ENCODE measurements at regions not wholly inside any gene's neighbourhood (a gene's known extent, or its start where the extent isn't known, plus 50 kb on each side); places are given as distances from the start of the nearest gene placed in this dataset.

- no peak overlapping the region for H3K27ac ChIP-seq
- no peak for DNase-seq
- no peaks in the 10 kb centered on the region for H3K27me3 ChIP-seq
- H3K9me3 ChIP-seq, result no peaks in the 10 kb centered on the region
- no peaks in the 10 kb centered on the region for H3K4me1 ChIP-seq
- no peaks in the 10 kb centered on the region for H3K36me3 ChIP-seq (ENCODE audit: low read depth, missing control alignments)
- TF ChIP-seq, protein P1, sequence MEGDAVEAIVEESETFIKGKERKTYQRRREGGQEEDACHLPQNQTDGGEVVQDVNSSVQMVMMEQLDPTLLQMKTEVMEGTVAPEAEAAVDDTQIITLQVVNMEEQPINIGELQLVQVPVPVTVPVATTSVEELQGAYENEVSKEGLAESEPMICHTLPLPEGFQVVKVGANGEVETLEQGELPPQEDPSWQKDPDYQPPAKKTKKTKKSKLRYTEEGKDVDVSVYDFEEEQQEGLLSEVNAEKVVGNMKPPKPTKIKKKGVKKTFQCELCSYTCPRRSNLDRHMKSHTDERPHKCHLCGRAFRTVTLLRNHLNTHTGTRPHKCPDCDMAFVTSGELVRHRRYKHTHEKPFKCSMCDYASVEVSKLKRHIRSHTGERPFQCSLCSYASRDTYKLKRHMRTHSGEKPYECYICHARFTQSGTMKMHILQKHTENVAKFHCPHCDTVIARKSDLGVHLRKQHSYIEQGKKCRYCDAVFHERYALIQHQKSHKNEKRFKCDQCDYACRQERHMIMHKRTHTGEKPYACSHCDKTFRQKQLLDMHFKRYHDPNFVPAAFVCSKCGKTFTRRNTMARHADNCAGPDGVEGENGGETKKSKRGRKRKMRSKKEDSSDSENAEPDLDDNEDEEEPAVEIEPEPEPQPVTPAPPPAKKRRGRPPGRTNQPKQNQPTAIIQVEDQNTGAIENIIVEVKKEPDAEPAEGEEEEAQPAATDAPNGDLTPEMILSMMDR (IDR thresholded peaks at IDR 0.05), result no peak
- TF ChIP-seq POLR2A (IDR thresholded peaks at IDR 0.05), result no peak
- H3K4me3 ChIP-seq, result no peak overlapping the region
- intact Hi-C loops (cut with DNase I; ENCODE audit: low total_unique reads), result no loop called here
- WGBS, 2 donors, result 68 to 78% methylated on average over 1 of the region's 1 CpG
These were observed 95.7 kb upstream of the VPREB1 start for GRCh38 chr22:22148905-22149304.

DNA sequence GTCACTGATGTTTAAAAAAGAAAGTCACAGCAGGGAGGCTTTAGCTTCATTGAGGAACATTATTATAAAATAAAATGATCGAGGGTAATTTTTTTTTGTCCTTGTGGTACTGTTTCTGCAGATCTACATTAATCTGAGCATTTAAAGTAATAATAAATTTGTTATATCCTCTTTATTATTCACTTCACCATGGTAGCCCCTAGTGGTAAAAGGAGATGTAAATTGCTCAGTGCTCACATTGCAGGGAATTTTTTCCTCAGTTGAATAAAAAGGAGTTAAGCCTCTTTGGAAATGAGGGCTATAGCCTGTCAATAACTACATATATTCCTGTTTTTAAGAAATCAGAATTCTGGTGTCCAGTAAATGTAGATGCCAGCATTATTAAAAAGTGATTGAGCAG lies 99.7 kb upstream of the VPREB1 start:
- intact Hi-C loops (cut with DNase I; ENCODE audit: low total_unique reads), result no loop called here
- H3K27ac ChIP-seq, result no peak overlapping the region
- TF ChIP-seq POLR2A (IDR thresholded peaks at IDR 0.05), result no peak
- TF ChIP-seq, protein P1 (IDR thresholded peaks at IDR 0.05), result no peak
- H3K4me3 ChIP-seq, result no peak overlapping the region
- H3K36me3 ChIP-seq (ENCODE audit: low read depth, missing control alignments), result no peaks in the 10 kb centered on the region
- WGBS, 2 donors, result 38 to 50% methylated on average over 1 of the region's 1 CpG
- H3K27me3 ChIP-seq, result no peaks in the 10 kb centered on the region
- no peak for DNase-seq
- H3K4me1 ChIP-seq, result no peaks in the 10 kb centered on the region
- H3K9me3 ChIP-seq, result no peaks in the 10 kb centered on the region

DNA sequence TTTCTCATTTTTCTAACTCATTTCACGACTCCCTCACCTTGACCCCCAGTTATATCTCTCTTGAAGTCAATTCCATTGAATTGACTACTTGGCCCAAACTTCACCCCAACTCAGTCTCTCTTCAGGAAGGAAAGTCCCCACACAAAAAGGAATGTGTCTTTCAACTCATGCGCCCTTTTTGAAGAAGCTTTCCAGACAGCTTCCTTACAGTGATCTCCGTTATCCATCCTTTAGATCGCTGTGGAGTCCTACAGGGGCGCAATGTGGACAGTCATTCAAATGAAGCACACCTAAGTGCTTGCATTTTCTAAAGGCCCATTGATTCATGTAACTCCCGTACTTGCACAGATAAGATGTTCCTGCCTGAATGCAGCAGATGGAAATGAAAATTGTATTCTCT lies 101.1 kb upstream of the VPREB1 start:
- intact Hi-C loops (cut with DNase I; ENCODE audit: low total_unique reads), result no loop called here
- no peak for DNase-seq
- Histone ChIP-seq H3K9me3 (no peaks in the 10 kb centered on the region), H3K36me3 (ENCODE audit: low read depth, missing control alignments) (no peaks in the 10 kb centered on the region), H3K27ac (no peak overlapping the region), H3K27me3 (no peaks in the 10 kb centered on the region), H3K4me3 (no peak overlapping the region), H3K4me1 (no peaks in the 10 kb centered on the region)
- 65 to 71% methylated on average over 6 of the region's 6 CpGs for WGBS, 2 donors
- TF ChIP-seq POLR2A (IDR thresholded peaks at IDR 0.05), result no peak
- TF ChIP-seq, protein P1 (IDR thresholded peaks at IDR 0.05), result no peak

GRCh38 chr22:22142661-22143060 lies 101.9 kb upstream of the VPREB1 start:
- no peaks in the 10 kb centered on the region for H3K9me3 ChIP-seq
- TF ChIP-seq POLR2A (IDR thresholded peaks at IDR 0.05), result no peak
- TF ChIP-seq, protein P1 (IDR thresholded peaks at IDR 0.05), result no peak
- no peak overlapping the region for H3K4me3 ChIP-seq
- H3K4me1 ChIP-seq, result no peaks in the 10 kb centered on the region
- intact Hi-C loops (cut with DNase I; ENCODE audit: low total_unique reads), result no loop called here
- H3K27ac ChIP-seq, result no peak overlapping the region
- H3K27me3 ChIP-seq, result no peaks in the 10 kb centered on the region
- H3K36me3 ChIP-seq (ENCODE audit: low read depth, missing control alignments), result no peaks in the 10 kb centered on the region
- DNase-seq, result no peak
- 60 to 72% methylated on average over 5 of the region's 5 CpGs for WGBS, 2 donors

- 74 to 87% methylated on average over 4 of the region's 4 CpGs for WGBS, 2 donors
- no peak for DNase-seq
- H3K4me3 ChIP-seq, result no peak overlapping the region
- H3K27ac ChIP-seq, result no peak overlapping the region
- intact Hi-C loops (cut with DNase I; ENCODE audit: low total_unique reads), result no loop called here
- H3K36me3 ChIP-seq (ENCODE audit: low read depth, missing control alignments), result no peaks in the 10 kb centered on the region
- no peaks in the 10 kb centered on the region for H3K4me1 ChIP-seq
- no peak for TF ChIP-seq POLR2A (IDR thresholded peaks at IDR 0.05)
- TF ChIP-seq, protein P1 (IDR thresholded peaks at IDR 0.05), result no peak
- no peaks in the 10 kb centered on the region for H3K9me3 ChIP-seq
- no peaks in the 10 kb centered on the region for H3K27me3 ChIP-seq
These were observed 102.6 kb upstream of the VPREB1 start for GRCh38 chr22:22141771-22142591.

Measured in testis (tissue), 2 donors.